ENCODE measurements at regions not wholly inside any gene's neighbourhood (a gene's known extent, or its start where the extent isn't known, plus 50 kb on each side); places are given as distances from the start of the nearest gene placed in this dataset.

DNA sequence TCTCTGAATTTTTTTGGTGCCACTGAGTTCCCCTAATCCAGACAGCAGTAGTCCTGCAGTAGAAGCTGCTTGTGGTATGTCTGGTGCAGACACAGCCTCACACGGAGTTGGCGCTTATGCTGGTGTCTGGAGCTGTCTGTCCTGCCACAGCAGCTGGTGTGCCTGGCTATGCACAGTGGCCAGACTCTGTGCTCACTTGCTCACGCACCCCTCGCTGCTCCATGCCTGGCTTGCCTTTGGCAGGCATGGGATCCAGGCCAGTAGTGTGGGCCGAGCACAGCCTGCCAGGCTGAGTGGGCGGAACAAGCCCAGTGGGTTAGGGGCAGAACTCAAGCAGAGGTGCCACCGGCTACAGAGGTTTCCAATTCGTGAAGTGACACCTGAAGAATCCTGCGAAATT is 845.9 kb upstream of the PCDH9 start:
- TF ChIP-seq EZH2phosphoT487 (IDR thresholded peaks at IDR 0.05; ENCODE audit: borderline replicate concordance, low read length) (no peak), CTCF (IDR thresholded peaks at IDR 0.05; ENCODE audit: low read depth, low read length, poor library complexity, severe bottlenecking) (no peak)

Data from DOHH2 (cell line).